Kidney (tissue), 13 donors: ENCODE measurements at regions not wholly inside any gene's neighbourhood (a gene's known extent, or its start where the extent isn't known, plus 50 kb on each side); places are given as distances from the start of the nearest gene placed in this dataset.

ENCODE experiments used
- DNase-seq, 5 donors: peaks; one replicate each; pipeline ENCODE4 v3.0.0-alpha.2; 2013 to 2020
- FAIRE-seq: peaks from 2 replicates; lab custom pipeline; 2012; peaks lifted over from hg19 to GRCh38; lab: Jason Lieb, UNC
- H3K27ac ChIP-seq, 2 donors: one replicate each; pipeline ENCODE4 v1.7.0; 2013; ENCODE audit warnings: low read depth in 2 of 2, low read length in 2 of 2, inconsistent platforms in 1 of 2
- H3K27me3 ChIP-seq: one replicate; pipeline ENCODE4 v1.7.1; 2013; ENCODE audit warnings: low read length, inconsistent platforms; ENCODE audit not compliant: control insufficient read depth, insufficient read depth
- H3K36me3 ChIP-seq, 3 donors: one replicate each; pipeline versions ENCODE4 v1.7.0 to v1.7.1; 2013; ENCODE audit warnings: low read length in 3 of 3, control low read depth in 1 of 3, inconsistent platforms in 1 of 3; ENCODE audit not compliant: insufficient read depth in 3 of 3, control insufficient read depth in 2 of 3
- H3K4me1 ChIP-seq, 3 donors: one replicate each; pipeline versions ENCODE4 v1.7.0 to v1.7.1; 2013; ENCODE audit warnings: low read length in 3 of 3, inconsistent platforms in 1 of 3, low read depth in 1 of 3; ENCODE audit not compliant: control insufficient read depth in 2 of 3, insufficient read depth in 2 of 3
- H3K4me3 ChIP-seq, 3 donors: one replicate each; pipeline versions ENCODE4 v1.7.0 to v1.8.1; 2013; ENCODE audit warnings: low read length in 3 of 3, control low read depth in 1 of 3, inconsistent platforms in 1 of 3
- H3K9ac ChIP-seq, 3 donors: one replicate each; pipeline versions ENCODE4 v1.7.0 to v1.7.1; 2013; ENCODE audit warnings: low read length in 3 of 3, control low read depth in 1 of 3, inconsistent platforms in 1 of 3
- H3K9me3 ChIP-seq, 3 donors: one replicate each; pipeline versions ENCODE4 v1.7.0 to v1.7.1; 2013; ENCODE audit warnings: low read length in 3 of 3, control low read depth in 1 of 3, inconsistent platforms in 1 of 3; ENCODE audit not compliant: control insufficient read depth in 2 of 3, insufficient read depth in 1 of 3
- CTCF ChIP-seq: IDR thresholded peaks from 3 replicates; pipeline ENCODE4 v1.5.1; 2012; ENCODE audit warnings: mild to moderate bottlenecking, moderate library complexity, borderline replicate concordance; ENCODE audit not compliant: insufficient read depth; ENCODE audit errors: extremely low read depth
- intact Hi-C: fragments of 100-400 bp; cut with DNase I; formaldehyde crosslinking; loops from one replicate; pipeline ENCODE4 v1.11.1; 2022
- donor health status: control.
- donor health status: control.
- donor health status: control.
- donor health status: control.
- donor health status: control.
- donor health status: DM: yes; HTN: yes; CAD: no.
- donor health status: Normal renal cell carcinoma (clear cell type).

GRCh38 chr12:42030588-42030987, 114.1 kb downstream of the GXYLT1 start:
- TF ChIP-seq CTCF = no peak
- DNase-seq = no peak
- no peaks in the 10 kb centered on the region for H3K36me3 ChIP-seq
- intact Hi-C loops = no loop called here
- H3K27me3 ChIP-seq = no peaks in the 10 kb centered on the region
- no peaks in the 10 kb centered on the region for H3K4me1 ChIP-seq
- H3K9ac ChIP-seq = no peak overlapping the region
- no peak overlapping the region for H3K27ac ChIP-seq
- no peak for FAIRE-seq
- no peak overlapping the region for H3K4me3 ChIP-seq
- no peaks in the 10 kb centered on the region for H3K9me3 ChIP-seq

- DNase-seq = no peak
- H3K4me1 ChIP-seq = peaks cover 0 to 2% (median 0%) of the 10 kb centered on the region in 3 donors
- intact Hi-C loops = loop anchor here (10.0 kb wide), 1 partner anchor 753 kb away; no protein-coding TSS in a partner anchor
These were observed 117.1 kb downstream of the GXYLT1 start for GRCh38 chr12:42027546-42027945.

GRCh38 chr12:42024495-42024830, 120.2 kb downstream of the GXYLT1 start:
- Histone ChIP-seq H3K27ac (no peak overlapping the region), H3K9me3 (no peaks in the 10 kb centered on the region), H3K36me3 (no peaks in the 10 kb centered on the region), H3K4me1 (peaks cover 0 to 2% (median 0%) of the 10 kb centered on the region in 3 donors), H3K27me3 (no peaks in the 10 kb centered on the region), H3K4me3 (peak overlapping the region in 1 of 3 donors; percentile 59), H3K9ac (no peak overlapping the region)
- intact Hi-C loops = loop anchor here (10.0 kb wide), 1 partner anchor 750 kb away; no protein-coding TSS in a partner anchor
- DNase-seq = no peak
- no peak for TF ChIP-seq CTCF
- FAIRE-seq = no peak

More at GRCh38 chr12:42027546-42027945, 117.1 kb downstream of the GXYLT1 start:
- Histone ChIP-seq H3K27me3 (no peaks in the 10 kb centered on the region), H3K27ac (no peak overlapping the region), H3K36me3 (no peaks in the 10 kb centered on the region), H3K4me3 (no peak overlapping the region), H3K9ac (no peak overlapping the region), H3K9me3 (no peaks in the 10 kb centered on the region)
- TF ChIP-seq CTCF = no peak
- FAIRE-seq = no peak
